Hepatocyte (in vitro differentiated cells): ENCODE measurements at regions not wholly inside any gene's neighbourhood (a gene's known extent, or its start where the extent isn't known, plus 50 kb on each side); places are given as distances from the start of the nearest gene placed in this dataset.

ENCODE experiments used
- EZH2 ChIP-seq: fragments of 200-600 bp; sonication (generic); IDR thresholded peaks from 2 replicates; pipeline ENCODE4 v1.6.1; 2016; ENCODE audit warnings: antibody characterized with exemption, mild to moderate bottlenecking, borderline replicate concordance
- EZH2phosphoT487 ChIP-seq: fragments of 200-600 bp; sonication (generic); IDR thresholded peaks from one replicate; pipeline ENCODE4 v1.6.1; 2018; ENCODE audit warnings: antibody characterized with exemption, mild to moderate bottlenecking, low read depth, moderate library complexity; ENCODE audit not compliant: unreplicated experiment, severe bottlenecking
- TF ChIP-seq, protein P1 (sequence below): fragments of 200-600 bp; sonication (generic); IDR thresholded peaks from 2 replicates; pipeline ENCODE4 v1.5.1; 2016; ENCODE audit warnings: antibody characterized with exemption, mild to moderate bottlenecking; ENCODE audit not compliant: poor library complexity

- TF ChIP-seq, protein P1, sequence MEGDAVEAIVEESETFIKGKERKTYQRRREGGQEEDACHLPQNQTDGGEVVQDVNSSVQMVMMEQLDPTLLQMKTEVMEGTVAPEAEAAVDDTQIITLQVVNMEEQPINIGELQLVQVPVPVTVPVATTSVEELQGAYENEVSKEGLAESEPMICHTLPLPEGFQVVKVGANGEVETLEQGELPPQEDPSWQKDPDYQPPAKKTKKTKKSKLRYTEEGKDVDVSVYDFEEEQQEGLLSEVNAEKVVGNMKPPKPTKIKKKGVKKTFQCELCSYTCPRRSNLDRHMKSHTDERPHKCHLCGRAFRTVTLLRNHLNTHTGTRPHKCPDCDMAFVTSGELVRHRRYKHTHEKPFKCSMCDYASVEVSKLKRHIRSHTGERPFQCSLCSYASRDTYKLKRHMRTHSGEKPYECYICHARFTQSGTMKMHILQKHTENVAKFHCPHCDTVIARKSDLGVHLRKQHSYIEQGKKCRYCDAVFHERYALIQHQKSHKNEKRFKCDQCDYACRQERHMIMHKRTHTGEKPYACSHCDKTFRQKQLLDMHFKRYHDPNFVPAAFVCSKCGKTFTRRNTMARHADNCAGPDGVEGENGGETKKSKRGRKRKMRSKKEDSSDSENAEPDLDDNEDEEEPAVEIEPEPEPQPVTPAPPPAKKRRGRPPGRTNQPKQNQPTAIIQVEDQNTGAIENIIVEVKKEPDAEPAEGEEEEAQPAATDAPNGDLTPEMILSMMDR, result no peak
- TF ChIP-seq EZH2 (no peak), EZH2phosphoT487 (no peak)
Observed at GRCh38 chr12:83691730-83692129, 1005.0 kb downstream of the TMTC2 start.
